Gastroesophageal sphincter (tissue), 4 donors: ENCODE measurements at regions not wholly inside any gene's neighbourhood (a gene's known extent, or its start where the extent isn't known, plus 50 kb on each side); places are given as distances from the start of the nearest gene placed in this dataset.

ENCODE experiments used
- ATAC-seq: fragments of 150-250 bp; one replicate; pipeline ENCODE4 v1.9.1; 2016; ENCODE audit warnings: mild to moderate bottlenecking, moderate library complexity
- H3K27ac ChIP-seq, 4 donors: fragments of 200-600 bp; sonication (generic) in 3 of 4; 1 replicate in 3 of 4; 2 replicates in 1 of 4; pipeline ENCODE4 v1.5.1; 2016 to 2019
- H3K27me3 ChIP-seq: fragments of 200-600 bp; sonication (generic); one replicate; pipeline ENCODE4 v1.5.1; 2019
- H3K36me3 ChIP-seq, 2 donors: fragments of 200-600 bp; sonication (generic); one replicate each; pipeline ENCODE4 v1.5.1; 2019; ENCODE audit warnings: control low read depth in 1 of 2
- H3K4me1 ChIP-seq, 3 donors: fragments of 200-600 bp; sonication (generic); 1 replicate in 2 of 3; 2 replicates in 1 of 3; pipeline ENCODE4 v1.5.1; 2016 to 2019; ENCODE audit warnings: control low read depth in 2 of 3
- H3K4me3 ChIP-seq, 2 donors: fragments of 200-600 bp; sonication (generic); one replicate each; pipeline ENCODE4 v1.5.1; 2019; ENCODE audit warnings: mild to moderate bottlenecking in 1 of 2, moderate library complexity in 1 of 2
- H3K9me3 ChIP-seq, 3 donors: fragments of 200-600 bp; sonication (generic); one replicate each; pipeline ENCODE4 v1.5.1; 2017 to 2019; ENCODE audit warnings: control low read depth in 2 of 3
- EP300 ChIP-seq: sonication (generic); formaldehyde crosslinking; IDR thresholded peaks from one replicate; pipeline ENCODE4 v1.6.1; 2017; ENCODE audit warnings: antibody characterized with exemption, mild to moderate bottlenecking
- POLR2A ChIP-seq, 2 donors: fragments of 450-650 bp; IDR thresholded peaks; one replicate each; pipeline ENCODE4 v1.6.1; 2017; ENCODE audit warnings: antibody characterized with exemption in 2 of 2, mild to moderate bottlenecking in 2 of 2, moderate library complexity in 1 of 2
- POLR2AphosphoS5 ChIP-seq: sonication (generic); formaldehyde crosslinking; IDR thresholded peaks from one replicate; pipeline ENCODE4 v1.6.1; 2017; ENCODE audit warnings: antibody characterized with exemption
- WGBS, 2 donors: methylation state at CpG; one replicate each; pipeline ENCODE4 v1.1.5; 2018; ENCODE audit warnings: low coverage in 1 of 2; 5-methylcytosine and 5-hydroxymethylcytosine counted together
- TF ChIP-seq, protein P1 (sequence below), 4 experiments: fragments of 200-600 bp in 2 of 4; fragments of 450-650 bp in 2 of 4; sonication (generic) in 1 of 4; IDR thresholded peaks; one replicate each; pipeline ENCODE4 v1.5.1; 2017 to 2019; ENCODE audit warnings: antibody characterized with exemption in 4 of 4, mild to moderate bottlenecking in 2 of 4, moderate library complexity in 2 of 4

- TF ChIP-seq POLR2A (IDR thresholded peaks at IDR 0.05), result no peak
- no peak for TF ChIP-seq EP300
- TF ChIP-seq, protein P1, sequence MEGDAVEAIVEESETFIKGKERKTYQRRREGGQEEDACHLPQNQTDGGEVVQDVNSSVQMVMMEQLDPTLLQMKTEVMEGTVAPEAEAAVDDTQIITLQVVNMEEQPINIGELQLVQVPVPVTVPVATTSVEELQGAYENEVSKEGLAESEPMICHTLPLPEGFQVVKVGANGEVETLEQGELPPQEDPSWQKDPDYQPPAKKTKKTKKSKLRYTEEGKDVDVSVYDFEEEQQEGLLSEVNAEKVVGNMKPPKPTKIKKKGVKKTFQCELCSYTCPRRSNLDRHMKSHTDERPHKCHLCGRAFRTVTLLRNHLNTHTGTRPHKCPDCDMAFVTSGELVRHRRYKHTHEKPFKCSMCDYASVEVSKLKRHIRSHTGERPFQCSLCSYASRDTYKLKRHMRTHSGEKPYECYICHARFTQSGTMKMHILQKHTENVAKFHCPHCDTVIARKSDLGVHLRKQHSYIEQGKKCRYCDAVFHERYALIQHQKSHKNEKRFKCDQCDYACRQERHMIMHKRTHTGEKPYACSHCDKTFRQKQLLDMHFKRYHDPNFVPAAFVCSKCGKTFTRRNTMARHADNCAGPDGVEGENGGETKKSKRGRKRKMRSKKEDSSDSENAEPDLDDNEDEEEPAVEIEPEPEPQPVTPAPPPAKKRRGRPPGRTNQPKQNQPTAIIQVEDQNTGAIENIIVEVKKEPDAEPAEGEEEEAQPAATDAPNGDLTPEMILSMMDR (IDR thresholded peaks at IDR 0.05), result no peak
- no peak for TF ChIP-seq POLR2AphosphoS5
- Histone ChIP-seq H3K4me1 (no peaks in the 10 kb centered on the region), H3K27ac (no peak overlapping the region), H3K9me3 (no peaks in the 10 kb centered on the region), H3K27me3 (no peaks in the 10 kb centered on the region), H3K4me3 (no peak overlapping the region), H3K36me3 (no peaks in the 10 kb centered on the region)
- 67 to 87% methylated on average over 3 of the region's 3 CpGs for WGBS, 2 donors
- ATAC-seq, result peak; percentile 28
Measured at GRCh38 chr13:108003626-108004025, 211.7 kb downstream of the LIG4 start.

DNA sequence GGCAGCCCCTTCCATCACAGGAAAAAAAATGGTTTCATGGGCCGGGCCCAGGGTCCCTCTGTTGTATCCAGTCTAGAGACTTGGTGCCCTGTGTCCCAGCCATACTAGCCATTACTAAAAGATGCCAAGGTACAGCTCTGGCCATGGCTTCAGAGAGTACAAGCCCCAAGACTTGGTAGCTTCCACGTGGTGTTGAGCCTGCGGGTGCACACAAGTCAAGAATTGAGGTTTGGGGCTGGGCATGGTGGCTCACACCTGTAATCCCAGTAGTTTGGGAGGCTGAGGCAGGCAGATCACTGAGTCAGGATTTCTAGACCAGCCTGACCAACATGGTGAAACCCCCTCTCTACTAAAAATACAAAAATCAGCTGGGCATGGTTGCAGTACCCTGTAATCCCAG, 214.3 kb downstream of the LIG4 start:
- Histone ChIP-seq H3K4me3 (no peak overlapping the region), H3K9me3 (no peaks in the 10 kb centered on the region), H3K4me1 (no peaks in the 10 kb centered on the region), H3K36me3 (no peaks in the 10 kb centered on the region), H3K27ac (no peak overlapping the region), H3K27me3 (no peaks in the 10 kb centered on the region)
- no peak for ATAC-seq
- 75 to 90% methylated on average over 1 to 2 of the region's 3 CpGs for WGBS, 2 donors
- no peak for TF ChIP-seq EP300
- TF ChIP-seq, protein P1 (IDR thresholded peaks at IDR 0.05), result no peak
- no peak for TF ChIP-seq POLR2A (IDR thresholded peaks at IDR 0.05)
- no peak for TF ChIP-seq POLR2AphosphoS5

DNA sequence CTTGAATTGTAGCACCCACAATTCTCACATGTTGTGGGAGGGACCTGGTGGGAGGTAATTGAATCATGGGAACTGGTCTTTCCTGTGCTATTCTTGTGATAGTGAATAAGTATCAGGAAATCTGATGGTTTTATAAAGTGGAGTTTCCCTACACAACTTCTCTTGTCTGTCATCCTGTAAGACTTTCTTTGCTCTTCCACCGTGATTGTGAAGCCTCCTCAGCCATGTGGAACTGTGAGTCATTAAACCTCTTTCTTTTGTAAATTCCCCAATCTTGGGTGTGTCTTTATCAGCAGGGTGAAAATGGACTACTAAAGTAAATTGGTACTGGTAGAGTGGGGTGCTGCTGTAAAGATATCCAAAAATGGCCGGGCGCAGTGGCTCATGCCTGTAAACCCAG, 215.6 kb downstream of the LIG4 start:
- no peaks in the 10 kb centered on the region for H3K4me1 ChIP-seq
- WGBS, 2 donors, result 95% methylated on average over 3 of the region's 3 CpGs; no CpG with 5 or more reads in 1 of the 2 donors
- H3K4me3 ChIP-seq, result no peak overlapping the region
- ATAC-seq, result no peak
- no peak for TF ChIP-seq POLR2A (IDR thresholded peaks at IDR 0.05)
- no peak for TF ChIP-seq POLR2AphosphoS5
- no peak for TF ChIP-seq EP300
- TF ChIP-seq, protein P1 (IDR thresholded peaks at IDR 0.05), result no peak
- no peaks in the 10 kb centered on the region for H3K36me3 ChIP-seq
- H3K9me3 ChIP-seq, result no peaks in the 10 kb centered on the region
- H3K27me3 ChIP-seq, result no peaks in the 10 kb centered on the region
- H3K27ac ChIP-seq, result no peak overlapping the region

GRCh38 chr13:107994137-107994536, 221.2 kb downstream of the LIG4 start:
- H3K4me3 ChIP-seq, result no peak overlapping the region
- no peak for ATAC-seq
- no peaks in the 10 kb centered on the region for H3K27me3 ChIP-seq
- H3K36me3 ChIP-seq, result no peaks in the 10 kb centered on the region
- TF ChIP-seq EP300 (no peak), POLR2A (IDR thresholded peaks at IDR 0.05) (no peak), POLR2AphosphoS5 (no peak)
- TF ChIP-seq, protein P1 (IDR thresholded peaks at IDR 0.05), result no peak
- H3K9me3 ChIP-seq, result no peaks in the 10 kb centered on the region
- no peak overlapping the region for H3K27ac ChIP-seq
- H3K4me1 ChIP-seq, result no peaks in the 10 kb centered on the region

- Histone ChIP-seq H3K36me3 (no peaks in the 10 kb centered on the region), H3K4me1 (no peaks in the 10 kb centered on the region), H3K27ac (no peak overlapping the region), H3K27me3 (no peaks in the 10 kb centered on the region), H3K4me3 (no peak overlapping the region), H3K9me3 (no peaks in the 10 kb centered on the region)
- 62 to 65% methylated on average over 4 of the region's 4 CpGs for WGBS, 2 donors
- TF ChIP-seq POLR2AphosphoS5 (no peak), POLR2A (IDR thresholded peaks at IDR 0.05) (no peak), EP300 (no peak)
- TF ChIP-seq, protein P1 (IDR thresholded peaks at IDR 0.05), result no peak
- ATAC-seq, result no peak
Measured at GRCh38 chr13:107993239-107993949, 221.9 kb downstream of the LIG4 start.
